ENCODE measurements at regions not wholly inside any gene's neighbourhood (a gene's known extent, or its start where the extent isn't known, plus 50 kb on each side); places are given as distances from the start of the nearest gene placed in this dataset.

DNA sequence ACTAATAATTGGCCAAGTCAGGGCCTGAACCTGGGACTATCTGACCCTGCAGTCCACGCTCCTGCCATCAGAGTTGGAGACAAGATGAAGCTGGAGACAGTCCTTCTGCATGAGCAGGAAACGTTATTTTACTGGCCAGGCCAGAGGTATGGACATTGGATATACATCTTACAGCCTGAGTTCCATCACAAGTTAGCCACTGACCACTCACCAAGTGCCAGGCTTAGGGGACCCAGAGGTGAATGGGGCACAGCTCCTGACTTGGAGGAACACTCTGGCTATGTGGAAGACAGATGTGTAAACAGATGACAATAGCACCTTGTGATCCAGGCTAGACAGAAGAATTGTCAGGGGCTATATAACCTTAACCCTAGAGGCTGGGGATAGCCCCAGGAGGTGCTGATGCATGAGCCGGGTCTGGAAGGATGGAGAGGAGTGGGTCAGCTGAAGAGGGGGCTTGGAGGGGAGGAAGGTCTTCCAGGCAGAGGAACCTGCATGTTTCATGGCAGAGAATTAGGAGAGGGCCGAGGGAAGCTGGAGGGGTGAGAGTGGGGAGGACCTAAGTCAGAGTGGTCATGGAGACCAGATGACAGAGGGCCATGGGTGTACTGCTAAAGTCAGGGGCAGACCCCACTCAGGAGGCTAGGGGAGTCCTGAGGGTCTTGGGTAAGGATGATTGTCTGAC lies 52.5 kb upstream of the DMRTB1 start:
- intact Hi-C loops (cut with DNase I) = no loop called here
- Histone ChIP-seq H3K27me3 (no peaks in the 10 kb centered on the region), H3K4me1 (no peaks in the 10 kb centered on the region), H3K36me3 (no peaks in the 10 kb centered on the region), H3K9ac (ENCODE audit: low read depth in 2 of 2, low read length in 2 of 2) (no peak overlapping the region), H3K9me3 (no peaks in the 10 kb centered on the region), H3K27ac (no peak overlapping the region), H3K4me3 (no peak overlapping the region)
- TF ChIP-seq, protein P1, sequence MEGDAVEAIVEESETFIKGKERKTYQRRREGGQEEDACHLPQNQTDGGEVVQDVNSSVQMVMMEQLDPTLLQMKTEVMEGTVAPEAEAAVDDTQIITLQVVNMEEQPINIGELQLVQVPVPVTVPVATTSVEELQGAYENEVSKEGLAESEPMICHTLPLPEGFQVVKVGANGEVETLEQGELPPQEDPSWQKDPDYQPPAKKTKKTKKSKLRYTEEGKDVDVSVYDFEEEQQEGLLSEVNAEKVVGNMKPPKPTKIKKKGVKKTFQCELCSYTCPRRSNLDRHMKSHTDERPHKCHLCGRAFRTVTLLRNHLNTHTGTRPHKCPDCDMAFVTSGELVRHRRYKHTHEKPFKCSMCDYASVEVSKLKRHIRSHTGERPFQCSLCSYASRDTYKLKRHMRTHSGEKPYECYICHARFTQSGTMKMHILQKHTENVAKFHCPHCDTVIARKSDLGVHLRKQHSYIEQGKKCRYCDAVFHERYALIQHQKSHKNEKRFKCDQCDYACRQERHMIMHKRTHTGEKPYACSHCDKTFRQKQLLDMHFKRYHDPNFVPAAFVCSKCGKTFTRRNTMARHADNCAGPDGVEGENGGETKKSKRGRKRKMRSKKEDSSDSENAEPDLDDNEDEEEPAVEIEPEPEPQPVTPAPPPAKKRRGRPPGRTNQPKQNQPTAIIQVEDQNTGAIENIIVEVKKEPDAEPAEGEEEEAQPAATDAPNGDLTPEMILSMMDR (IDR thresholded peaks at IDR 0.05) = no peak
- no peak for DNase-seq

DNA sequence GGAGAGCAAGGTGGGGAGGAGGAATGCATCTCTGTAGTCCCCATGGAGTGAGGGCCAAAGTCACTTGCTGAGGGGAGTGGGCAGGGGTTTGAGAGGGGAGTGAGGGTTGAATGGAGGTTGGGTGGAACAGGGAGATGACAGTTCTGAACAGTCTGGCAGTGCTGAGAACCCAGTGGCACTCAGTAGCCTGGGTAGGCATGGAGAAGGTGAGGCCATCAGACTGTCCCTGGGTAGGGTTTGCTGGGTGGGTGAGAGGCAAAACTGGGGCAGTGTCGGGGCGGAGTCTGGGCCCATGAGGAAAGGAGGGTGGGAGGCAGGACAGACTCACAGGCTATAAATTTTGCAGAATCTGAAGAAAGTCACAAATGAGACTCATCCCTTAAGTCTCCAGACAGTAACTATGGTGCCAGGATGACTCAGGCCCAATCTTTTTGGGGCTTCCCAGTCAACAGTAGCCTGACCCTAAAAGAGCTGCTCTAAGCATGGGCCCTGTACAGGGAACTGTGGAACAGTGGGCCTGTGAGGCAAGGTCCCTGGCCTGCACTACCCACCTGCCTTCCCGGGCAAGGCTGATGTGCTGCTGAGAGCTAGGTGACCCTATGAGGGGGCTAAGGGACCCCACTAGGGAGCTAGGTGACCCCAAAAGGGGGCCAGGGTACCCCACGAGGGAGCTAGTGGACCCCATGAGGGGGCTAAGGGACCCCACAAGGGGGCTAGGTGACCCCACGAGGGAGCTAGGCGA lies 51.0 kb upstream of the DMRTB1 start:
- TF ChIP-seq, protein P1 (IDR thresholded peaks at IDR 0.05) = no peak
- intact Hi-C loops (cut with DNase I) = no loop called here
- Histone ChIP-seq H3K4me1 (no peaks in the 10 kb centered on the region), H3K27ac (no peak overlapping the region), H3K36me3 (no peaks in the 10 kb centered on the region), H3K27me3 (no peaks in the 10 kb centered on the region), H3K9me3 (no peaks in the 10 kb centered on the region), H3K9ac (ENCODE audit: low read depth in 2 of 2, low read length in 2 of 2) (no peak overlapping the region), H3K4me3 (no peak overlapping the region)
- no peak for DNase-seq

DNA sequence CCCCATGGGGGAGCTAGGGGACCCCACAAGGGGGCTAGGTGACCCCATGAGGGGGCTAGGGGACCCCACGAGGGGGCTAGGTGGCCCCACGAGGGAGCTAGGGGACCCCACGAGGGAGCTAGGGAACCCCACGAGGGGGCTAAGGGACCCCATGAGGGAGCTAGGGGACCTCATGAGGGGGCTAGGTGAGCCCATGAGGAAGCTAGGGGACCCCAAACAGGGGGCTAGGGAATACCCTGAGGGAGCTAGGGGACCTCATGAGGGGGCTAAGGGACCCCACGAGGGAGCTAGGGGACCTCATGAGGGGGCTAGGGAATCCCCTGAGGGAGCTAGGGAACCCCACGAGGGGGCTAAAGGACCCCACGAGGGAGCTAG lies 50.5 kb upstream of the DMRTB1 start:
- Histone ChIP-seq H3K27me3 (no peaks in the 10 kb centered on the region), H3K4me1 (no peaks in the 10 kb centered on the region), H3K4me3 (no peak overlapping the region), H3K27ac (no peak overlapping the region), H3K9ac (ENCODE audit: low read depth in 2 of 2, low read length in 2 of 2) (no peak overlapping the region), H3K9me3 (no peaks in the 10 kb centered on the region), H3K36me3 (no peaks in the 10 kb centered on the region)
- intact Hi-C loops (cut with DNase I) = no loop called here
- no peak for DNase-seq
- TF ChIP-seq, protein P1 (IDR thresholded peaks at IDR 0.05) = no peak

DNA sequence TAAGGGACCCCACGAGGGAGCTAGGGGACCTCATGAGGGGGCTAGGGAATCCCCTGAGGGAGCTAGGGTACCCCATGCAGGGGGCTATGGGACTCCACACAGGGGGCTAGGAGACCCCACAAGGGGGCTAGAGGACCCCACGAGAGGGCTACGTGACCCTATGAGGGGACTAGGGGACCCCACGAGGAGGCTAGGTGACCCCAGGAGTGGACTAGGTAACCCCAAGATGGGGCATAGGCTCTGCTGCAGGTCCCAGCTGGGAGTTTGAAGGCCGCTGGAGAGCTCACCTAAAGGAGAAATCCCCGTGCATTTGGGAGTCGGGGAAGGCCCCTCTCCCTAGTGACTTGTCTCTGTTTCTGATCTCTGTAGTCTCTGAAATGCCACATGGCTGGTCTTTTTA lies 50.0 kb upstream of the DMRTB1 start:
- H3K27ac ChIP-seq = no peak overlapping the region
- no peaks in the 10 kb centered on the region for H3K27me3 ChIP-seq
- no peak overlapping the region for H3K4me3 ChIP-seq
- H3K36me3 ChIP-seq = no peaks in the 10 kb centered on the region
- H3K4me1 ChIP-seq = no peaks in the 10 kb centered on the region
- H3K9me3 ChIP-seq = no peaks in the 10 kb centered on the region
- no peak overlapping the region for H3K9ac ChIP-seq (ENCODE audit: low read depth in 2 of 2, low read length in 2 of 2)
- TF ChIP-seq, protein P1 (IDR thresholded peaks at IDR 0.05) = no peak
- intact Hi-C loops (cut with DNase I) = no loop called here
- no peak for DNase-seq
